ENCODE measurements at regions not wholly inside any gene's neighbourhood (a gene's known extent, or its start where the extent isn't known, plus 50 kb on each side); places are given as distances from the start of the nearest gene placed in this dataset.

- TF ChIP-seq RAD21 (conservative IDR thresholded peaks at IDR 0.05) (no peak), EP300 (conservative IDR thresholded peaks at IDR 0.05; ENCODE audit: poor library complexity, severe bottlenecking) (no peak), SMC3 (conservative IDR thresholded peaks at IDR 0.05; ENCODE audit: poor library complexity) (no peak), POLR2AphosphoS5 (IDR thresholded peaks at IDR 0.05) (no peak), EZH2 (IDR thresholded peaks at IDR 0.05; ENCODE audit: borderline replicate concordance, insufficient read depth, low read length, poor library complexity, severe bottlenecking) (no peak), TAF1 (IDR thresholded peaks at IDR 0.05; ENCODE audit: low read depth) (no peak), MXI1 (conservative IDR thresholded peaks at IDR 0.05; ENCODE audit: poor library complexity, severe bottlenecking) (no peak), CTCF (IDR thresholded peaks at IDR 0.05; ENCODE audit: poor library complexity, severe bottlenecking) (no peak), REST (IDR thresholded peaks at IDR 0.05; ENCODE audit: borderline replicate concordance) (no peak)
- no peaks in the 10 kb centered on the region for H3K9me3 ChIP-seq (ENCODE audit: low read length)
- no peak overlapping the region for H3K9ac ChIP-seq (ENCODE audit: low read length)
- no peak overlapping the region for H3K4me2 ChIP-seq (ENCODE audit: low read length)
- no peaks in the 10 kb centered on the region for H3K36me3 ChIP-seq (ENCODE audit: insufficient read depth, low read length)
- no peaks in the 10 kb centered on the region for H3K79me2 ChIP-seq (replicated peaks; ENCODE audit: insufficient read depth, low read length)
- no peaks in the 10 kb centered on the region for H3K9me2 ChIP-seq (ENCODE audit: insufficient read depth, low read length)
- H2AFZ ChIP-seq (ENCODE audit: low read depth, low read length), result no peak overlapping the region
- no peaks in the 10 kb centered on the region for H4K20me1 ChIP-seq (ENCODE audit: insufficient read depth)
- H3K27me3 ChIP-seq (ENCODE audit: insufficient read depth, low read depth, low read length), result no peaks in the 10 kb centered on the region
- H3K27ac ChIP-seq (ENCODE audit: low read length), result no peak overlapping the region
- H3F3A ChIP-seq (ENCODE audit: insufficient read depth, low read length, poor library complexity, severe bottlenecking), result no peaks in the 10 kb centered on the region
- no peak overlapping the region for H3K4me3 ChIP-seq (ENCODE audit: low read length)
Measured at GRCh38 chr2:67950919-67951318, 111.9 kb downstream of the C1D start.

GRCh38 chr2:67952066-67952465, 110.7 kb downstream of the C1D start:
- Histone ChIP-seq H3K9me2 (ENCODE audit: insufficient read depth, low read length) (no peaks in the 10 kb centered on the region), H3K27me3 (ENCODE audit: insufficient read depth, low read depth, low read length) (no peaks in the 10 kb centered on the region)
- no peak for TF ChIP-seq REST (IDR thresholded peaks at IDR 0.05; ENCODE audit: borderline replicate concordance)
- no peak for TF ChIP-seq RAD21 (conservative IDR thresholded peaks at IDR 0.05)
- TF ChIP-seq POLR2AphosphoS5 (IDR thresholded peaks at IDR 0.05), result no peak
- TF ChIP-seq TAF1 (IDR thresholded peaks at IDR 0.05; ENCODE audit: low read depth), result no peak
- TF ChIP-seq CTCF (IDR thresholded peaks at IDR 0.05; ENCODE audit: poor library complexity, severe bottlenecking), result no peak
- TF ChIP-seq MXI1 (conservative IDR thresholded peaks at IDR 0.05; ENCODE audit: poor library complexity, severe bottlenecking), result no peak
- TF ChIP-seq SMC3 (conservative IDR thresholded peaks at IDR 0.05; ENCODE audit: poor library complexity), result no peak
- no peak for TF ChIP-seq EP300 (conservative IDR thresholded peaks at IDR 0.05; ENCODE audit: poor library complexity, severe bottlenecking)
- TF ChIP-seq EZH2 (IDR thresholded peaks at IDR 0.05; ENCODE audit: borderline replicate concordance, insufficient read depth, low read length, poor library complexity, severe bottlenecking), result no peak

More at GRCh38 chr2:67952066-67952465, 110.7 kb downstream of the C1D start:
- Histone ChIP-seq H2AFZ (ENCODE audit: low read depth, low read length) (no peak overlapping the region), H3K9me3 (ENCODE audit: low read length) (no peaks in the 10 kb centered on the region), H3K36me3 (ENCODE audit: insufficient read depth, low read length) (no peaks in the 10 kb centered on the region), H3K27ac (ENCODE audit: low read length) (no peak overlapping the region), H3K79me2 (replicated peaks; ENCODE audit: insufficient read depth, low read length) (no peaks in the 10 kb centered on the region), H3K4me2 (ENCODE audit: low read length) (no peak overlapping the region), H3K9ac (ENCODE audit: low read length) (no peak overlapping the region), H3K4me3 (ENCODE audit: low read length) (no peak overlapping the region), H4K20me1 (ENCODE audit: insufficient read depth) (no peaks in the 10 kb centered on the region), H3F3A (ENCODE audit: insufficient read depth, low read length, poor library complexity, severe bottlenecking) (no peaks in the 10 kb centered on the region)

All from neural cell (in vitro differentiated cells).